ENCODE measurements at regions not wholly inside any gene's neighbourhood (a gene's known extent, or its start where the extent isn't known, plus 50 kb on each side); places are given as distances from the start of the nearest gene placed in this dataset.

DNA sequence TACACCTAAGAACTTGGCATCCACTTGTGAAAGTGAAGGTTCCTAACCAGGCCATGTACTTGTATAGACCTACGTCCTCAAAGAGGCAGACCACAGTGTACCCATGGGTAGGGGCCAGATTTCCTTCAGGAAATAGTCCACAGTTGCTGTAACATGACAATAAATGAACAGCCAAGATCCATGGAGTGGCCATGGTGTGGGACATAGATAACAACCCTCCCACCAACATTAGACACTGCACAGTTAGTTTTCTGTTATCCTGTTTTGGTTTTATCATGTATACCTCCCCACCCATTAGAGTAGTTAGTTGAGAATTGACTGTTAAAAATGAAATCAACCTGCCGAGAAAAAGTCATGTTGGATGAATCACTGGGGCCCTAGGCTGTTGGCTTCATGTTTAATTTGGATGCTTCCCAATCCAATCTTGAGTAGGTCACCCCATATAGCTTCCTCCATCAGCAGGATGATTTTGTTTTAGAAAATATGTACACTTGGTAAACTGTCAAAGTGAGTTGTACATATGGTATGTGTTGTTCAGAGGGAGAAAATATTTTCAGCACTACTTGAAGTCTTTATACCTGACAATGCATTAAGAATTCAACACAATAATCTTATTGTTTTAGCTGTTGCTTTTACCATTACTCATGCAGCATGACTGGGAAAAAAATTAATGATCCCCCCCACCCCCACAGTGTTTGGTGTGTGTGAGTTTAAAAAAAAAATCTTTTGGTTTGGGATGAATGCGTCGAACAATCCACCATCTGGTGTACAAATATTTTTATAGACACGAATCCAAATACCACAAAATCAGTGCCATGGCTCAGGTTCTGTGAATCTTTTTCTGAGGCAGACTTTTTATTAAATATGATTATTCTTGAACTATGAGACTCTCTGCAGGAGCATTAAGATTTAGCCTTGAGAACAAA, 88.3 kb upstream of the ARHGAP29 start:
- DNase-seq: no peak

GRCh38 chr1:94324178-94324544, 86.8 kb upstream of the ARHGAP29 start:
- no peak for DNase-seq

GRCh38 chr1:94323311-94324177, 86.2 kb upstream of the ARHGAP29 start:
- no peak for DNase-seq

GRCh38 chr1:94322696-94323095, 85.3 kb upstream of the ARHGAP29 start:
- DNase-seq: no peak

GRCh38 chr1:94321662-94322061, 84.3 kb upstream of the ARHGAP29 start:
- no peak for DNase-seq

GRCh38 chr1:94319319-94320102, 82.1 kb upstream of the ARHGAP29 start:
- DNase-seq: no peak

GRCh38 chr1:94318505-94319030, 81.2 kb upstream of the ARHGAP29 start:
- DNase-seq: no peak

GRCh38 chr1:94317790-94318188, 80.4 kb upstream of the ARHGAP29 start:
- DNase-seq: no peak

DNA sequence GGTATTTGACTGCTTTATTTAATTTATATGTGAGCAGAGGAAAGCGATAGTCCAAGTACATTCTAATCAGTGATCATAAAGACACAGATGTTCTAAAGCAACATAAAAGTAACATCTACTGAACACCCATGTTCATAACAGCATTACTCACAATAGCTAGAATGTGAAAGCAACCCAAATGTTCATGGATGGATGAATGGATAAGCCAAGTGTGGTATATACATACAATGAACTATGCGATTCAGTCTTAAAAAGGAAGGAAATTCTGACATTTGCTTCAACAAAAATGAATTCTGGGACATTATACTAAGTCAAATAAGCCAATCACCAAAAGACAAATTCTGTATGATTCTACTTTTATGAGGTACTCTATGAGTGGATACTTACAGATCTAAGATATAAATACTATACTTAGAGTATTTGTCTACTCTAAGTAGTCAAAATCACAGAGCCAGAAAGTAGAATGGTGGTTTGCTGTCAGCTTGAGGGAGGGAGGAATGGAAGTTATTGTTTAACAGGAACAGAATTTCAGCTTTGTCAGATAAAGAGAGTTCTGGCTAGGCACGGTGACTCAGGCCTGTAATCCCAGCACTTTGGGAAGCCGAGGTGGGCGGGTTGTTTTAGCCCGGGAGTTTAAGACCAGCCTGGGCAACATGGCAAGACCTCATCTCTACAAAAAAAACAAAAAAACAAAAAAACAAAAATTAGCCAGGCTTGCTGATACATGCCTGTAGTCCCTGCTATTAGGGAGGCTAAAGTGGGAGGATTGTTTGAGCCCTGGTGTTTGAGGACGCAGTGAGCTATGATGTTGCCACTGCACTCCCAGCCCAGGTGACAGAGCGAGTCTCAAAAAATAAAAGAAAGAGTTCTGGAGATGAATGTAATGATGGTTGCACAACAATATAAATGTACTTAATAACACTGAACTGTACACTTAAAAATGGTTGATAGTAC, 79.7 kb upstream of the ARHGAP29 start:
- no peak for DNase-seq

DNA sequence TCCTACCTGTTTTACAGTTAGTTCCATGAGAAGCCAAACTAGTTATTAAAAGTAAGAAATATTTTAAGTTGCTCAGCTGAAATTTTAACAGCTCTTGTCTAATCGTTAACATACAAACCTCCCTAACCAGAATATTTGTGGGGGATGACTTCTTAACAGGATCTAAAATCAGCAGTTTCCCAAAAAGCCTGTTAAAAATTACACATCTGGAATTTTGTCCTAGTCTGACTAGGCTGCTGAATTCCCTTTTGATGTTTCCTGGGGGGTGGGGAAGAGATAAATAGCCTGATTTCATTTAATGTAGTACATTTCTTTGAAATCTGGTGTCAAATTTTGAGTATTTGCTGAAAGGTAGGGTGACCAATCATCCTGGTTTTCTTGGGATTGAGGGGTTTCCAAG, 78.8 kb upstream of the ARHGAP29 start:
- no peak for DNase-seq

GRCh38 chr1:94315552-94316116, 78.2 kb upstream of the ARHGAP29 start:
- no peak for DNase-seq

GRCh38 chr1:94314222-94314858, 77.0 kb upstream of the ARHGAP29 start:
- DNase-seq: no peak

DNA sequence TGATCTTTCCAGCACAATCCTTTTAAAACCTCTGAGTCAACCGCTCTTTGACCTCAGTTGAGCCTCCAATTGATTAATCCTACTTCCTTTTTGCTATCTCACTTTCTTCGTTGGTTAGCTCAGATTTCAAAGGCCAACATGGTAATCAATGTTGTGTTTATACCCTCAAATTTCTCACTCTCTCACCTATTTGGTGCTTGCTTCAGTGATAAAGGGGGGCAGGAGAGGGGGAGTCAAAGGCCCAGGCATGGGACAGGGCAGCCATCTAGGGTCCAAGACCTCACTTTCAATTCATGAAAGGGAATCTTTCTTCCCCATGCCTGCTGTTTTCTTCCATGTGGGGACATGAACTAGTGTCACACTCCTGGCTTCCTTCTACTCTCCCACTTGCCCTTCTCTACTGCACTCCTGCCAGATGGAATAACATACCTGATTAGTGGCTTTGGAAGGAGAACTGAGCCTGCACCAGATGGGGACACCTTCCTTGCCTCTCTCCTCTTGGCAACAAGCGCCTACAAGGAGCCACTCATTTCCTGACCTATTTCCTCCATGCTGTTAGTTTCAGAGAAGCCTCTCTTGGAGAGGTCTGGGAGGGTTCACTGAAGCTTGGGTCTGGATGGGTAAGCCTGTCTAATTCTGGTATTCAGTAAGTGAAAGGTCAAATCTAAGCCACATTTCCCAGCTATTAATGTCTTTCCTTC, 73.3 kb upstream of the ARHGAP29 start:
- DNase-seq: no peak

DNA sequence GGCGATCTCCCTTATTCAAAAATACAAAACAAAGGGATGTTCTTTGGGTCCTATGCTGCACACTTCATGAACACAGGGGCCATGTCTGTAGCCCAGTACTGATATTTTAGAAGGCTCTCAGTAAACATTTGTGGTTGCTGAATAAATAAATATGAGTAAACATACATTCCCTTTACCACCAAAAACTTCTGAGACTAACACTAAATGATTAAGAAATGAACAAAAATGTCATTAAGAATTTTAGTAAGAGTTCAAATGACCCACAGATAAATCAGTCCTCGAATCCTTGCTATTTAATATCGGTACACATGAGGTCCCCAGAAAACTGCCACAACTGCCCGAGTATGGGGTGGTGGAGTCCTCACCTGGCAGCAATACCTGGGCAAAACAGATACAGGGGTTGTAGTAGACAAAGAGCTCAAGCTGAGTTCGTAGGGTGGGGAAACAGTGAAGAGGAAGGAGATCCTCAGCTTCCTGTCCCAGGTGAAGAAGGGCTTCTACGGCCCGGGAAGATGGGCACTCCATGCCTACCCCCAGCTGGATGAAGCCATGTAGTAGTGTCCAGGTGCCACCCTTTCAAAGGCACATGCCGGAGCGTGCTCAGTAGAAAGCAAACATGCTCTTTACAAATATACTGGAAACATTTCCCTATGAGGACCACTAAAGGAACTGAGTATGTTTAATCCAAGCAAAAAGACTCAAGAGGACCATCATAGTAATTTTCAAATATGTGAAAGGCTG, 72.6 kb upstream of the ARHGAP29 start:
- no peak for DNase-seq

DNA sequence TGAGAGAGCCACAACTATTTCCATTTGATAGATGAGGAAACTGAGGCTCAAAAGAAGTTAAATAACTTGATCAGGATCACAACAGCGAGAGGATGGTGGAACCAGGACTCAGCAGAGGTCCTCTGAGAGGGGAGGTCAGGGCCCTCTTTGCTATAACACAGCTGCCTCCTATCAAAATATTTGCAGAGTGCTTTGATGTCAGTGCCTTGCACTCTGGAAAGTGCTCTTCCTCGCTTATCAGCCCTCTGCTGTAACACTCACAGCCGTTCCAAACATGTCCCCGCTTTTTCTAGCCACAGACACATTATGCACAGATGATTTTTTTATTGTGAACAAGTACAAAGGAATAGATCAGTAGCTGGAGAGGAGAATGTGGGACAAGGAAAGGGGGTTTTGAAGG, 71.8 kb upstream of the ARHGAP29 start:
- no peak for DNase-seq

- no peak for DNase-seq
Observed at GRCh38 chr1:94306521-94306920, 69.1 kb upstream of the ARHGAP29 start.

GRCh38 chr1:94305704-94306103, 68.3 kb upstream of the ARHGAP29 start:
- DNase-seq: no peak

DNA sequence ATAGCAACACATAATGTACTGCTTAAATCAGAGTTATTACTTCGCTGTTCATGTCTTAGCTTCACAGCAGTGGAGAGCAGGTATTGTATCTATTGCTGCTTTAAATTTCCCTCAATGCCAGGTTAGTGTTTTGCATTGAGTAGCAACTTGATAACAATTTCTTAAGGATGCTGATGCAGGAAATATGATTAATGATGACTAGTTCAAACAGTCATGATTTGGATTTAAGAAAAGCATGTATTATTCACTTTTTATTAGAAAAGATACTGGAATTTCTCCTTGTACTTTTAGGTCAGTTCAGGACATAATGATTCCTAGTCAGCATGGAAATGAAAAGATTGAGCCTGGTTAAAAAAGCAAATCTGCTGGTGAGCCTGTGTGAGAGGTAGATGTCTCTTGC, 67.2 kb upstream of the ARHGAP29 start:
- DNase-seq: no peak

DNA sequence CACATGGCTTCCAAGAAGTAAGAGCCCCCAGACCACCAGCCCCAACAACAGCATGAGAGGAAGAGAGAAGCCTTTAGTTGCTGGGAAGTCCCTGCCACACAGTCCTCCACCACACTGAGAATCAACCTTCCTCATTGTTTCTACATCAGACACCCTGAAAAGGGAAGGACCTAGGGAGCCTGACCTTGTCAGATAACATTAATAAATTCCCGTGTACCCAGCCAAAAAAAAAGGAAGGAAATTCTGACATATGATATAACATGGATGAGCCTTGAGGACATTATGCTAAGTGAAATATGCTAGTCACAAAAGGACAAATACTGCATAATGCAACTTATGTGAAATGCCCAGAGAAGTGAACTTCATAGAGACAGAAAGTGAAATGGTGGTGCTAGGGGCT, 65.6 kb upstream of the ARHGAP29 start:
- no peak for DNase-seq

All from CD4-positive, alpha-beta T cell treated with Interleukin-1 beta for 1 hour (primary cell).